ENCODE measurements at regions not wholly inside any gene's neighbourhood (a gene's known extent, or its start where the extent isn't known, plus 50 kb on each side); places are given as distances from the start of the nearest gene placed in this dataset.
"Not testable (repeated sequence)": the region's sequence is repeated elsewhere in the genome, so short reads cannot be mapped to it uniquely, and the experiment has no call there.

- 95% methylated on average over 26 of the region's 26 CpGs for WGBS
- H3K9me3 ChIP-seq (ENCODE audit: control insufficient read depth in 4 of 4, low read length in 3 of 4); H3K27ac ChIP-seq (ENCODE audit: low read depth in 1 of 2, low read length in 2 of 2); H3K27me3 ChIP-seq (ENCODE audit: control insufficient read depth in 4 of 4, insufficient read depth in 4 of 4, low read length in 3 of 4); H3K4me3 ChIP-seq (ENCODE audit: low read depth in 1 of 3, low read length in 3 of 3); H3K4me1 ChIP-seq (ENCODE audit: control insufficient read depth in 4 of 4, insufficient read depth in 4 of 4, low read length in 3 of 4); H3K36me3 ChIP-seq (ENCODE audit: control insufficient read depth in 4 of 4, insufficient read depth in 3 of 4, low read depth in 1 of 4, low read length in 3 of 4); DNase-seq (ENCODE audit: low spot score); H3K9ac ChIP-seq (ENCODE audit: low read depth in 1 of 2, low read length in 2 of 2): not testable (repeated sequence)
Observed at GRCh38 chr14:23891717-23892116, 61.9 kb upstream of the DHRS4 start.

- 92% methylated on average over 3 of the region's 3 CpGs for WGBS
- not testable (repeated sequence) for H3K4me1 ChIP-seq (ENCODE audit: control insufficient read depth in 4 of 4, insufficient read depth in 4 of 4, low read length in 3 of 4); DNase-seq (ENCODE audit: low spot score); H3K4me3 ChIP-seq (ENCODE audit: low read depth in 1 of 3, low read length in 3 of 3); H3K27me3 ChIP-seq (ENCODE audit: control insufficient read depth in 4 of 4, insufficient read depth in 4 of 4, low read length in 3 of 4); H3K9ac ChIP-seq (ENCODE audit: low read depth in 1 of 2, low read length in 2 of 2); H3K36me3 ChIP-seq (ENCODE audit: control insufficient read depth in 4 of 4, insufficient read depth in 3 of 4, low read depth in 1 of 4, low read length in 3 of 4); H3K9me3 ChIP-seq (ENCODE audit: control insufficient read depth in 4 of 4, low read length in 3 of 4); H3K27ac ChIP-seq (ENCODE audit: low read depth in 1 of 2, low read length in 2 of 2)
Observed at GRCh38 chr14:23892289-23892688, 61.3 kb upstream of the DHRS4 start.

GRCh38 chr14:23894362-23895052, 59.1 kb upstream of the DHRS4 start:
- H3K36me3 ChIP-seq (ENCODE audit: control insufficient read depth in 4 of 4, insufficient read depth in 3 of 4, low read depth in 1 of 4, low read length in 3 of 4), result no peaks in the 10 kb centered on the region
- no peak overlapping the region for H3K4me3 ChIP-seq (ENCODE audit: low read depth in 1 of 3, low read length in 3 of 3)
- H3K9ac ChIP-seq (ENCODE audit: low read depth in 1 of 2, low read length in 2 of 2), result no peak overlapping the region
- H3K4me1 ChIP-seq (ENCODE audit: control insufficient read depth in 4 of 4, insufficient read depth in 4 of 4, low read length in 3 of 4), result no peaks in the 10 kb centered on the region
- WGBS, result 71% methylated on average over 4 of the region's 4 CpGs
- no peaks in the 10 kb centered on the region for H3K27me3 ChIP-seq (ENCODE audit: control insufficient read depth in 4 of 4, insufficient read depth in 4 of 4, low read length in 3 of 4)
- H3K27ac ChIP-seq (ENCODE audit: low read depth in 1 of 2, low read length in 2 of 2), result no peak overlapping the region
- no peak for TF ChIP-seq RXRA (IDR thresholded peaks at IDR 0.05)
- no peak for TF ChIP-seq CTCF (IDR thresholded peaks at IDR 0.05; ENCODE audit: low read depth, low read length, missing input control)
- no peak for TF ChIP-seq JUND (IDR thresholded peaks at IDR 0.05)
- no peaks in the 10 kb centered on the region for H3K9me3 ChIP-seq (ENCODE audit: control insufficient read depth in 4 of 4, low read length in 3 of 4)
- DNase-seq (ENCODE audit: low spot score), result no peak

GRCh38 chr14:23895053-23895419, 58.5 kb upstream of the DHRS4 start:
- H3K4me1 ChIP-seq (ENCODE audit: control insufficient read depth in 4 of 4, insufficient read depth in 4 of 4, low read length in 3 of 4), result peaks cover 0 to 3% (median 0%) of the 10 kb centered on the region in 4 donors
- H3K27ac ChIP-seq (ENCODE audit: low read depth in 1 of 2, low read length in 2 of 2), result no peak overlapping the region
- no peaks in the 10 kb centered on the region for H3K36me3 ChIP-seq (ENCODE audit: control insufficient read depth in 4 of 4, insufficient read depth in 3 of 4, low read depth in 1 of 4, low read length in 3 of 4)
- H3K4me3 ChIP-seq (ENCODE audit: low read depth in 1 of 3, low read length in 3 of 3), result no peak overlapping the region
- DNase-seq (ENCODE audit: low spot score), result no peak
- TF ChIP-seq HNF4A (conservative IDR thresholded peaks at IDR 0.05), result peak in 1 of 2 donors; percentile 3
- no peak for TF ChIP-seq RXRA (IDR thresholded peaks at IDR 0.05)
- TF ChIP-seq SP1 (IDR thresholded peaks at IDR 0.05), result no peak
- WGBS, result 40% methylated on average over 1 of the region's 1 CpG
- no peaks in the 10 kb centered on the region for H3K9me3 ChIP-seq (ENCODE audit: control insufficient read depth in 4 of 4, low read length in 3 of 4)
- H3K9ac ChIP-seq (ENCODE audit: low read depth in 1 of 2, low read length in 2 of 2), result no peak overlapping the region
- no peaks in the 10 kb centered on the region for H3K27me3 ChIP-seq (ENCODE audit: control insufficient read depth in 4 of 4, insufficient read depth in 4 of 4, low read length in 3 of 4)

- Histone ChIP-seq H3K9ac (ENCODE audit: low read depth in 1 of 2, low read length in 2 of 2) (no peak overlapping the region), H3K9me3 (ENCODE audit: control insufficient read depth in 4 of 4, low read length in 3 of 4) (no peaks in the 10 kb centered on the region), H3K27ac (ENCODE audit: low read depth in 1 of 2, low read length in 2 of 2) (no peak overlapping the region), H3K4me1 (ENCODE audit: control insufficient read depth in 4 of 4, insufficient read depth in 4 of 4, low read length in 3 of 4) (peaks cover 0 to 3% (median 0%) of the 10 kb centered on the region in 4 donors), H3K4me3 (ENCODE audit: low read depth in 1 of 3, low read length in 3 of 3) (no peak overlapping the region), H3K27me3 (ENCODE audit: control insufficient read depth in 4 of 4, insufficient read depth in 4 of 4, low read length in 3 of 4) (no peaks in the 10 kb centered on the region), H3K36me3 (ENCODE audit: control insufficient read depth in 4 of 4, insufficient read depth in 3 of 4, low read depth in 1 of 4, low read length in 3 of 4) (no peaks in the 10 kb centered on the region)
- WGBS, result 55% methylated on average over 3 of the region's 3 CpGs
- no peak for DNase-seq (ENCODE audit: low spot score)
- TF ChIP-seq SP1 (IDR thresholded peaks at IDR 0.05), result no peak
- no peak for TF ChIP-seq JUND (IDR thresholded peaks at IDR 0.05)
- no peak for TF ChIP-seq HNF4A (conservative IDR thresholded peaks at IDR 0.05)
- no peak for TF ChIP-seq FOXA2 (IDR thresholded peaks at IDR 0.05)
- TF ChIP-seq CTCF (IDR thresholded peaks at IDR 0.05; ENCODE audit: low read depth, low read length, missing input control), result peak; percentile 52
- TF ChIP-seq TAF1 (conservative IDR thresholded peaks at IDR 0.05), result no peak
- no peak for TF ChIP-seq EGR1 (IDR thresholded peaks at IDR 0.05; ENCODE audit: low read depth in 2 of 2)
- TF ChIP-seq NR2F2 (IDR thresholded peaks at IDR 0.05), result no peak
- no peak for TF ChIP-seq HNF4G (IDR thresholded peaks at IDR 0.05)
- no peak for TF ChIP-seq GABPA (IDR thresholded peaks at IDR 0.05 in 1 of 2, conservative IDR thresholded peaks at IDR 0.05 in 1 of 2)
- TF ChIP-seq RAD21 (IDR thresholded peaks at IDR 0.05), result peak; percentile 78 to 83
- no peak for TF ChIP-seq FOXA1 (IDR thresholded peaks at IDR 0.05)
- peak; percentile 46 for TF ChIP-seq YY1 (IDR thresholded peaks at IDR 0.05)
Observed at GRCh38 chr14:23895480-23895879, 58.1 kb upstream of the DHRS4 start.

Data from liver (tissue), 8 donors.